ENCODE measurements at regions not wholly inside any gene's neighbourhood (a gene's known extent, or its start where the extent isn't known, plus 50 kb on each side); places are given as distances from the start of the nearest gene placed in this dataset.

GRCh38 chr3:115476472-115476871, 146.8 kb upstream of the GAP43 start:
- no peak for DNase-seq

- no peak for DNase-seq
Observed at GRCh38 chr3:115478359-115478758, 145.0 kb upstream of the GAP43 start.

- no peak for DNase-seq
Observed at GRCh38 chr3:115486880-115487279, 136.4 kb upstream of the GAP43 start.

GRCh38 chr3:115487968-115488367, 135.3 kb upstream of the GAP43 start:
- no peak for DNase-seq

- no peak for DNase-seq
Observed at GRCh38 chr3:115488409-115488808, 134.9 kb upstream of the GAP43 start.

GRCh38 chr3:115494826-115495225, 128.5 kb upstream of the GAP43 start:
- no peak for DNase-seq

- DNase-seq, result no peak
Observed at GRCh38 chr3:115498421-115498820, 124.9 kb upstream of the GAP43 start.

GRCh38 chr3:115498898-115499297, 124.4 kb upstream of the GAP43 start:
- DNase-seq, result no peak

- no peak for DNase-seq
Observed at GRCh38 chr3:115499666-115500065, 123.6 kb upstream of the GAP43 start.

- DNase-seq, result no peak
Observed at GRCh38 chr3:115500795-115501194, 122.5 kb upstream of the GAP43 start.

GRCh38 chr3:115502128-115502527, 121.2 kb upstream of the GAP43 start:
- no peak for DNase-seq

- no peak for DNase-seq
Observed at GRCh38 chr3:115503394-115503793, 119.9 kb upstream of the GAP43 start.

GRCh38 chr3:115508562-115508961, 114.7 kb upstream of the GAP43 start:
- no peak for DNase-seq

- DNase-seq, result no peak
Observed at GRCh38 chr3:115512565-115513415, 110.5 kb upstream of the GAP43 start.

GRCh38 chr3:115513416-115513800, 109.9 kb upstream of the GAP43 start:
- no peak for DNase-seq

GRCh38 chr3:115517457-115518050, 105.8 kb upstream of the GAP43 start:
- DNase-seq, result no peak

GRCh38 chr3:115518100-115518852, 105.0 kb upstream of the GAP43 start:
- DNase-seq, result no peak

- DNase-seq, result no peak
Observed at GRCh38 chr3:115520241-115520640, 103.1 kb upstream of the GAP43 start.

GRCh38 chr3:115520651-115521245, 102.6 kb upstream of the GAP43 start:
- no peak for DNase-seq

GRCh38 chr3:115523458-115523857, 99.9 kb upstream of the GAP43 start:
- DNase-seq, result no peak

- DNase-seq, result no peak
Observed at GRCh38 chr3:115524549-115524948, 98.8 kb upstream of the GAP43 start.

- DNase-seq, result no peak
Observed at GRCh38 chr3:115525731-115526130, 97.6 kb upstream of the GAP43 start.

- no peak for DNase-seq
Observed at GRCh38 chr3:115533218-115533617, 90.1 kb upstream of the GAP43 start.

GRCh38 chr3:115536171-115536570, 87.1 kb upstream of the GAP43 start:
- no peak for DNase-seq

Data from NCI-H2107 (cell line).